GM12878 (cell line): ENCODE measurements at regions not wholly inside any gene's neighbourhood (a gene's known extent, or its start where the extent isn't known, plus 50 kb on each side); places are given as distances from the start of the nearest gene placed in this dataset. TPM values are rescaled to one million over a fixed set of nuclear protein-coding genes. Genes with fewer than 3 reads are reported as not detected.

Experiments used
- microRNA-seq: library from miRNA; unstranded; fragments of <30 nt; microRNA quantifications from one replicate; pipeline ENCODE4, GENCODE V29; 2018
- small RNA-seq: library from RNA; depleted of rRNA; stranded (forward); fragments of <200 nt; gene quantifications from one replicate; pipeline ENCODE3, GENCODE V24; 2014

Small RNA genes in the stretch of these regions (microRNA-seq; reads per million reads assigned to microRNA genes)
- gene MIR6817: not detected

Small RNA genes in the stretch of these regions (small RNA-seq; reads per million reads assigned to genes)
- not detected for gene IGLL3P
- 0.82 reads per million, percentile 25 among the genes with 10 or more reads in this experiment for gene MIR6817
